Stimulated activated CD4-positive, alpha-beta T cell treated with anti-CD3 and anti-CD28 coated beads, Interleukin-4, amount 100 ng/mL, for 24 hours (primary cell): ENCODE measurements at regions not wholly inside any gene's neighbourhood (a gene's known extent, or its start where the extent isn't known, plus 50 kb on each side); places are given as distances from the start of the nearest gene placed in this dataset.
"Not testable (repeated sequence)": the region's sequence is repeated elsewhere in the genome, so short reads cannot be mapped to it uniquely, and the experiment has no call there.

Experiments used
- DNase-seq: peaks from one replicate; pipeline ENCODE4 v3.0.0-alpha.2; 2020

- DNase-seq, result no peak
Observed at GRCh38 chr2:37573451-37574388, 97.7 kb downstream of the CDC42EP3 start.

- no peak for DNase-seq
Observed at GRCh38 chr2:37575780-37576179, 95.7 kb downstream of the CDC42EP3 start.

GRCh38 chr2:37576194-37576593 lies 95.2 kb downstream of the CDC42EP3 start:
- DNase-seq, result not testable (repeated sequence)

GRCh38 chr2:37576831-37577230 lies 94.6 kb downstream of the CDC42EP3 start:
- DNase-seq, result no peak

GRCh38 chr2:37579192-37579713 lies 92.2 kb downstream of the CDC42EP3 start:
- no peak for DNase-seq

- DNase-seq, result not testable (repeated sequence)
Observed at GRCh38 chr2:37579949-37580348, 91.5 kb downstream of the CDC42EP3 start.

GRCh38 chr2:37581433-37581832 lies 90.0 kb downstream of the CDC42EP3 start:
- DNase-seq, result no peak

- DNase-seq, result no peak
Observed at GRCh38 chr2:37582481-37583220, 88.8 kb downstream of the CDC42EP3 start.

- no peak for DNase-seq
Observed at GRCh38 chr2:37583402-37583801, 88.0 kb downstream of the CDC42EP3 start.

- no peak for DNase-seq
Observed at GRCh38 chr2:37583867-37584266, 87.6 kb downstream of the CDC42EP3 start.

- no peak for DNase-seq
Observed at GRCh38 chr2:37585295-37585908, 86.0 kb downstream of the CDC42EP3 start.

GRCh38 chr2:37585982-37586621 lies 85.3 kb downstream of the CDC42EP3 start:
- DNase-seq, result peak; percentile 80

- DNase-seq, result no peak
Observed at GRCh38 chr2:37586663-37587317, 84.7 kb downstream of the CDC42EP3 start.

GRCh38 chr2:37587817-37588216 lies 83.6 kb downstream of the CDC42EP3 start:
- no peak for DNase-seq

GRCh38 chr2:37588316-37588777 lies 83.1 kb downstream of the CDC42EP3 start:
- DNase-seq, result no peak

GRCh38 chr2:37589298-37589697 lies 82.1 kb downstream of the CDC42EP3 start:
- no peak for DNase-seq

- no peak for DNase-seq
Observed at GRCh38 chr2:37590119-37590571, 81.3 kb downstream of the CDC42EP3 start.
